HEK293 (cell line): ENCODE measurements at regions not wholly inside any gene's neighbourhood (a gene's known extent, or its start where the extent isn't known, plus 50 kb on each side); places are given as distances from the start of the nearest gene placed in this dataset.
A peak's percentile ranks its signal among the peaks of the same experiment; 100 is the strongest.

Source experiments
- CTCF ChIA-PET: fragments of 350-600 bp; formaldehyde crosslinking; extraction: SDS; loops from one replicate; lab custom pipeline; 2021; ENCODE audit warnings: antibody characterized with exemption; lab: Yijun Ruan, JAX
- POLR2A ChIA-PET: fragments of 300-600 bp; formaldehyde crosslinking; extraction: SDS; loops from one replicate; lab custom pipeline; 2020; ENCODE audit warnings: antibody characterized with exemption, inconsistent platforms; lab: Yijun Ruan, JAX
- H3K27ac ChIP-seq: fragments of 200-500 bp; sonication (Bioruptor generic); 2 replicates; pipeline ENCODE4 v1.5.1; 2014; ENCODE audit warnings: low read depth, low read length, control low read depth, inconsistent platforms; ENCODE audit errors: extremely low read depth
- H3K36me3 ChIP-seq, 2 experiments: fragments of 200-500 bp in 1 of 2; sonication (Bioruptor generic) in 1 of 2; 1 replicate in 1 of 2; 2 replicates in 1 of 2; pipeline ENCODE4 v1.5.1; 2014 to 2017; ENCODE audit warnings: inconsistent platforms in 2 of 2, low read length in 2 of 2; ENCODE audit not compliant: control insufficient read depth in 2 of 2, insufficient read depth in 1 of 2
- H3K4me1 ChIP-seq: fragments of 200-500 bp; sonication (Bioruptor generic); 2 replicates; pipeline ENCODE4 v1.5.1; 2014; ENCODE audit warnings: mild to moderate bottlenecking, low read length, inconsistent platforms; ENCODE audit not compliant: control insufficient read depth, insufficient read depth
- H3K4me3 ChIP-seq: 2 replicates; pipeline ENCODE4 v1.5.1; 2011; ENCODE audit warnings: low read depth, mild to moderate bottlenecking, control low read depth, low read length, moderate library complexity
- H3K9me3 ChIP-seq: fragments of 200-500 bp; sonication (Bioruptor generic); 2 replicates; pipeline ENCODE4 v1.5.1; 2014; ENCODE audit warnings: low read depth, low read length, inconsistent platforms; ENCODE audit not compliant: control insufficient read depth, insufficient read depth
- ELK4 ChIP-seq: IDR thresholded peaks from 2 replicates; pipeline ENCODE4 v1.6.1; 2011; ENCODE audit warnings: mild to moderate bottlenecking, low read depth, low read length, borderline replicate concordance
- MYNN ChIP-seq: fragments of 450-650 bp; formaldehyde crosslinking; IDR thresholded peaks from 2 replicates; pipeline ENCODE4 v1.5.1; 2016; ENCODE audit warnings: missing biosample characterization, missing genetic modification characterization, borderline replicate concordance
- PRDM2 ChIP-seq: fragments of 450-650 bp; formaldehyde crosslinking; IDR thresholded peaks from 2 replicates; pipeline ENCODE4 v1.5.1; 2016; ENCODE audit warnings: missing biosample characterization, missing genetic modification characterization, borderline replicate concordance
- ZBTB21 ChIP-seq: fragments of 450-650 bp; formaldehyde crosslinking; IDR thresholded peaks from 2 replicates; pipeline ENCODE4 v1.5.1; 2017; ENCODE audit warnings: missing biosample characterization, missing genetic modification characterization
- ZFP41 ChIP-seq: fragments of 450-650 bp; formaldehyde crosslinking; IDR thresholded peaks from 2 replicates; pipeline ENCODE4 v1.5.1; 2016; ENCODE audit warnings: missing biosample characterization, missing genetic modification characterization, borderline replicate concordance
- ZIC2 ChIP-seq: fragments of 450-650 bp; formaldehyde crosslinking; IDR thresholded peaks from 2 replicates; pipeline ENCODE4 v1.5.1; 2016; ENCODE audit warnings: missing biosample characterization, missing genetic modification characterization
- ZNF114 ChIP-seq: fragments of 450-650 bp; formaldehyde crosslinking; IDR thresholded peaks from 2 replicates; pipeline ENCODE4 v1.5.0; 2017; ENCODE audit warnings: missing biosample characterization, missing genetic modification characterization
- ZNF146 ChIP-seq: fragments of 450-650 bp; formaldehyde crosslinking; IDR thresholded peaks from 2 replicates; pipeline ENCODE4 v1.5.1; 2016; ENCODE audit warnings: missing biosample characterization, missing genetic modification characterization
- ZNF274 ChIP-seq, 2 experiments: fragments of 200-500 bp in 1 of 2; fragments of 450-650 bp in 1 of 2; sonication (Bioruptor generic) in 1 of 2; formaldehyde crosslinking in 1 of 2; IDR thresholded peaks; 2 replicates each; pipeline versions ENCODE4 v1.5.1 to v1.6.1; 2014 to 2016; ENCODE audit warnings: borderline replicate concordance in 1 of 2, inconsistent platforms in 1 of 2, low read length in 1 of 2, missing biosample characterization in 1 of 2, missing genetic modification characterization in 1 of 2
- ZNF280C ChIP-seq: fragments of 450-650 bp; formaldehyde crosslinking; IDR thresholded peaks from 2 replicates; pipeline ENCODE4 v1.5.1; 2016; ENCODE audit warnings: missing biosample characterization, missing genetic modification characterization
- ZNF324 ChIP-seq: fragments of 450-650 bp; formaldehyde crosslinking; IDR thresholded peaks from 2 replicates; pipeline ENCODE4 v1.5.1; 2016; ENCODE audit warnings: missing biosample characterization, missing genetic modification characterization
- ZNF48 ChIP-seq: fragments of 450-650 bp; formaldehyde crosslinking; IDR thresholded peaks from 2 replicates; pipeline ENCODE4 v1.5.1; 2016; ENCODE audit warnings: missing biosample characterization, missing genetic modification characterization
- ZNF530 ChIP-seq: fragments of 450-650 bp; formaldehyde crosslinking; IDR thresholded peaks from 2 replicates; pipeline ENCODE4 v1.5.1; 2016; ENCODE audit warnings: low read depth, missing biosample characterization, missing genetic modification characterization
- ZNF561 ChIP-seq: fragments of 450-650 bp; IDR thresholded peaks from 2 replicates; pipeline ENCODE4 v1.5.1; 2018; ENCODE audit warnings: missing biosample characterization, missing genetic modification characterization, borderline replicate concordance
- ZNF624 ChIP-seq: fragments of 450-650 bp; formaldehyde crosslinking; IDR thresholded peaks from 2 replicates; pipeline ENCODE4 v1.5.1; 2017; ENCODE audit warnings: missing biosample characterization, missing genetic modification characterization
- ZNF677 ChIP-seq: fragments of 450-650 bp; IDR thresholded peaks from 2 replicates; pipeline ENCODE4 v1.5.0; 2018; ENCODE audit warnings: missing biosample characterization, mild to moderate bottlenecking, missing genetic modification characterization, moderate library complexity
- ZNF701 ChIP-seq: fragments of 450-650 bp; formaldehyde crosslinking; IDR thresholded peaks from 2 replicates; pipeline ENCODE4 v1.5.1; 2016; ENCODE audit warnings: missing biosample characterization, missing genetic modification characterization
- ZSCAN5A ChIP-seq: fragments of 450-650 bp; formaldehyde crosslinking; IDR thresholded peaks from 2 replicates; pipeline ENCODE4 v1.5.1; 2016; ENCODE audit warnings: missing biosample characterization, missing genetic modification characterization

GRCh38 chr3:168988853-168989252 is 674.7 kb downstream of the MECOM start:
- Histone ChIP-seq H3K27ac (no peak overlapping the region), H3K9me3 (no peaks in the 10 kb centered on the region), H3K4me1 (no peaks in the 10 kb centered on the region), H3K36me3 (no peaks in the 10 kb centered on the region), H3K4me3 (no peak overlapping the region)
- TF ChIP-seq ZNF324 (no peak), ZSCAN5A (tag by site-specific recombination) (no peak), ZNF624 (no peak), ZNF677 (tag by site-specific recombination) (peak; percentile 73; the same call in 1 of the 2 replicates)
- CTCF ChIA-PET = no interaction called here
- POLR2A ChIA-PET = no interaction called here

GRCh38 chr3:168984872-168985271 is 678.6 kb downstream of the MECOM start:
- H3K4me3 ChIP-seq = no peak overlapping the region
- no peak for TF ChIP-seq ZFP41 (tag by site-specific recombination)
- TF ChIP-seq ZNF280C = no peak
- no peak for TF ChIP-seq ZNF48 (tag by site-specific recombination)
- no peak for TF ChIP-seq ZBTB21
- TF ChIP-seq ZNF701 (tag by site-specific recombination) = no peak
- no peak for TF ChIP-seq ZNF146 (tag by site-specific recombination)
- TF ChIP-seq PRDM2 (tag by site-specific recombination) = no peak
- TF ChIP-seq ELK4 = no peak
- no peak for TF ChIP-seq ZNF274 (IDR thresholded peaks at IDR 0.05; ENCODE audit: low read length)
- TF ChIP-seq ZNF274 (tag by site-specific recombination; IDR thresholded peaks at IDR 0.05; ENCODE audit: borderline replicate concordance) = no peak
- TF ChIP-seq ZIC2 (tag by site-specific recombination) = no peak
- no peak for TF ChIP-seq MYNN (tag by site-specific recombination)
- TF ChIP-seq ZNF561 = no peak
- no peak for TF ChIP-seq ZNF530 (tag by site-specific recombination)
- TF ChIP-seq ZNF114 (tag by site-specific recombination) = no peak
- H3K4me1 ChIP-seq = no peaks in the 10 kb centered on the region; the same call in 1 of the 2 replicates
- ChIA-PET CTCF (no interaction called here), POLR2A (no interaction called here)
- H3K9me3 ChIP-seq = no peaks in the 10 kb centered on the region
- no peaks in the 10 kb centered on the region for H3K36me3 ChIP-seq
- no peak overlapping the region for H3K27ac ChIP-seq
